Left cardiac atrium (tissue), 4 donors: ENCODE measurements at regions not wholly inside any gene's neighbourhood (a gene's known extent, or its start where the extent isn't known, plus 50 kb on each side); places are given as distances from the start of the nearest gene placed in this dataset.

ENCODE experiments used
- ATAC-seq, 2 donors: fragments of 200-7000 bp; cut with Tn5 transposase; one replicate each; pipeline ENCODE4 v1.9.1; 2020; ENCODE audit warnings: mild to moderate bottlenecking in 2 of 2, moderate library complexity in 2 of 2
- DNase-seq: peaks from one replicate; pipeline ENCODE4 v3.0.0-alpha.2; 2020
- intact Hi-C, 2 donors: fragments of 100-400 bp; cut with DNase I; formaldehyde crosslinking; loops; one replicate each; pipeline versions ENCODE4 v1.14.1 to v1.15.1; 2022 to 2023
- donor health status: DM: no; HTN: yes; CAD: no.
- donor health status: DM: no; HTN: yes; CAD: no; lungs with severe emphysema.
- donor health status: DM: yes; HTN: yes; CAD: no.
- donor health status: Dilated cardiomyopathy.

- intact Hi-C loops, result no loop called here
- ATAC-seq (no peak), DNase-seq (no peak)
These were observed 340.6 kb downstream of the HRH4 start for GRCh38 chr18:24801001-24801400.

DNA sequence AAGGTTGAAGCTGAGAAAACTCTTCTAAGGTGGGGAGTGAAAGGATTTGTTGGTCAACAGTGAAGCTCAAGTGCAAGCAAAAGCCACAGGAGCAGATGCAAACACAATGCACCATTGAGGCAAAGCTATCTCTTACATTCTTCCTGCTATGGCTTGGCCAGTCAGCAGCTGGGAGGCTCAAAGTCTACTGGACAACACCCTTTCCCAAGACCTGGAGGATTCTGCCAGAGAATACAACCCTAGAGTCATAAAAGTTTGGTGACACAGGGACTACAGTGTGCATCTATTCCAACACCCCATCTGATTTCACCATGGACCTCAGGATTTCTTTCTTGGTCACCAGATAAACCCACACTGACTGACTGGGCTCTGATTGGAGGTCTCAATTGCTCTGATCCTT is 342.0 kb downstream of the HRH4 start:
- DNase-seq (no peak), ATAC-seq (no peak)
- intact Hi-C loops, result no loop called here

GRCh38 chr18:24805156-24805555 is 344.7 kb downstream of the HRH4 start:
- intact Hi-C loops, result no loop called here
- DNase-seq (no peak), ATAC-seq (no peak)

DNA sequence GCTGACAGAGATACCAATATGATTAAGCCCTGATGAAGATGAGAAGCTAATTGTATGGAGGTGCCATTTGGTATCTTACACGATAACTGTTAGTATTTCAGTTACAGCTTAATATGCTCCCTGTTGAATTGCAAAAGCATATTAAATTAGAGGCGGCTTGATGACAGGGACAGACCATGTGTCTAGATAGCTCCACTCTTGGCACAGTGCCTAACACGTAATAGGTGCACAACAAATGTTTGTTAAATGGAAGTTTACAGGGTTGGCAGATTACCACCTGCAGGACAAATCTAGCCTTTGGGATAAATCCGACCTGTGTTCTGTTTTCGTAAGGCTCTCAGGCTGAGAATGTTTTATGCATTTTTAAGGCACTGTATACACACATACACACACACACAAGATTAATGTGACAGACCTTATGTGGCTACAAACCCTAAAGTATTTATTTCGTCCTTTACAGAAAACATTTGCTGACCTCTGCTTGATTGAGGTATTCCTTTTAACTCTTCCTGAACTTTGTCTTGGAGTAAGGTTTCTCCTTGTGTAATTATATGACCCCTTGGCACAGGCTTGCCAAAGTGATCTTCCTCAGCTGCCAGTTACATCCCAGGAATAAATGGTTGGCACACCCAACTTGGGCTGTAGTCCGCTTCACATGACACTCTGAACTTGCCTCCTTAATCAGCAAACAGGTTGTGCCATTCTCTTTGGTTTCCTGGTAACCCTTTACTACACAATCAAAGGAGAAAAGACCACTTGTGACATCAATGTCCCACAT is 348.9 kb downstream of the HRH4 start:
- DNase-seq (no peak), ATAC-seq (no peak)
- intact Hi-C loops, result no loop called here

DNA sequence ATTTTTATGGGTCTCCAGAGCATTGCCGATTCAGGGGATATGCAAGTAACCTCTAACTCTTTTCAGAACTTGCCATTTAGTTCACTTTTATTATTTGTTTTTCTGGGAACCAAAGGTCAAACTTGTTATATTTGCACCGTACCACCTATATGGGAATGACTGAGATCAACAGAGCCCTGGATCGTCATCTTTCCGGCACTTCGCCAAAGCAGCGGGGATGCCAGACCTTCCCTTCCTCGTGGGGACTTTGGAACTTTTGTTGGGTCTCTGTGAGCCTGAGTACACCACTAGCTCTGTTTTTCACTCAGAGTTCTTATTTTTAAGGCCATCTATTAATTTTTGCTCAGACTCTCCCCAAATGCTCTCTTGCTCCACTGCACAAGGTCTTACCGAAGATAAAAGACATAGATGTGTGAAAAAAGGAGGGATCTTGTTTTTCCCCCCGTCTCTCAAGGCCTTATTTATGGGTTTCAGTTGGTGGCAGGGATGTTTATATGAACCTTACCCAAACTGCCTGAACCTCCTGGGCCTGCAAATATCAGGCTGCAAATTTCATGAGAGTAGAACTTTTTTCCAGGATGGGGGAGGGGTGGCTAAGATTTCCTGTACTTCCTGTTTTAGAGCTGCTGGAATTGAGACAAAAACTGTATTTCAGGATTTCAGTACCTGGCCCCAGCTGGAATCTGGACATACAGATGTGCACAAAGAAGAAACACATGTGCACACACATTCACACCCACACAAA is 350.3 kb downstream of the HRH4 start:
- DNase-seq (no peak), ATAC-seq (no peak)
- intact Hi-C loops, result no loop called here

GRCh38 chr18:24811950-24812681 is 351.7 kb downstream of the HRH4 start:
- no peak for DNase-seq

DNA sequence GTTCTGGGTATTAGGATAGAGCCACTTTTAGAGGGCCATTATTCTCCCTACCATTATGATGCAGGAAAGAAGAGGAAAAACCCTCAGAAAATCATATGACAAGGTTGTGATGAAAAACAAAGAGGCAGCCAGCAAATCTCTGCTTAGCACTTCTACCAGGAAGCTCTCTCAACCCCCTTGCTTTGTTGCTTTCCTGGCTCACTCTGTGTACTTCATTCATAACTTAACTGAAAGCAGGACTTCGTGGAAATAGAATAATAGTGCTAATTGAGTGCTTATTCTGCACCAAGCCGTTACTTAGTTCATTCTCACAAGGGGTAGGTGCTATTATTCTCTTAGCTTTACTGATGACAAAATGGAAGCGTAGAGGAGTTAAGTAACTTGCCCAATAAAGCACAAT is 354.1 kb downstream of the HRH4 start:
- intact Hi-C loops, result no loop called here
- ATAC-seq (no peak), DNase-seq (no peak)

More at GRCh38 chr18:24811950-24812681, 351.7 kb downstream of the HRH4 start:
- intact Hi-C loops, result no loop called here
- no peak for ATAC-seq

DNA sequence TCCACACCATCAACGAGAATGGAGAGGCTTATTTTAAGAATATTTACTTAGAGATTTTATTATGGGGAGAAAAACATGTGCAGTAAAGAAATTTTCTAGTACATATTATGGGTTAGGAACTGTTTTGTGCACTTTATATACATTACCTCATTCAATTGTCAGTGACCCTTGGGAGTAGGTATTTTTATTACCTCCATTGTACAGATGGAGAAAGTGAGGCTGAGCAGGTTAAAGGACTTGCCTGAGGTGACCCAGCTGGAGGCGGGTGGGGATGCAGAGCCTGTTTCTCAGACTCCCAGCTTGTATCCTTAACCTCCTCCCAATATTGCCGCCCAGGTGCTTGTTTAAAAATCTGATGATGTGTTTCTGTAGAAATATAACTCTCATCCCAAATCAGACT is 356.7 kb downstream of the HRH4 start:
- intact Hi-C loops, result no loop called here
- no peak for DNase-seq
- no peak for ATAC-seq

GRCh38 chr18:24817587-24818371 is 357.3 kb downstream of the HRH4 start:
- intact Hi-C loops, result no loop called here
- no peak for ATAC-seq
- DNase-seq, result no peak

DNA sequence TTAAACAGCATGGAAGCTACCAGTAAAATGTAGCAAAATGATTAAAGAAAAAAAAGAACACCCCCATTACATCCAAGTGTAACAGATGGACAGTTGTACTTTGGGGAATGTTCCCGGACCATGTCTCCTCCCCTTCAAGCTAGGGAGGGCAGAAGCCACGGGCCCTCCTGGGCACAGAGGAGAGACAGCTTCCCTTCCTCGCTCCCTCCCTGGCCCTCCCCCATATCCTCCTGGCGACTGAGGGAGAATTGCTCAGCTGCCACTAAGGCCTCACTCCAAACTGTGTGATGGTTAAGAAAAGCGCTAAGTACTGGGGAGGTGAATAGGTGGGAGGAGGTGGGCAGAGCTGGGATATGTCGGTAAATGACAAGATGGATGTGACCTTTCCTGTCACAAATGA is 358.0 kb downstream of the HRH4 start:
- ATAC-seq (no peak), DNase-seq (no peak)
- intact Hi-C loops, result no loop called here

DNA sequence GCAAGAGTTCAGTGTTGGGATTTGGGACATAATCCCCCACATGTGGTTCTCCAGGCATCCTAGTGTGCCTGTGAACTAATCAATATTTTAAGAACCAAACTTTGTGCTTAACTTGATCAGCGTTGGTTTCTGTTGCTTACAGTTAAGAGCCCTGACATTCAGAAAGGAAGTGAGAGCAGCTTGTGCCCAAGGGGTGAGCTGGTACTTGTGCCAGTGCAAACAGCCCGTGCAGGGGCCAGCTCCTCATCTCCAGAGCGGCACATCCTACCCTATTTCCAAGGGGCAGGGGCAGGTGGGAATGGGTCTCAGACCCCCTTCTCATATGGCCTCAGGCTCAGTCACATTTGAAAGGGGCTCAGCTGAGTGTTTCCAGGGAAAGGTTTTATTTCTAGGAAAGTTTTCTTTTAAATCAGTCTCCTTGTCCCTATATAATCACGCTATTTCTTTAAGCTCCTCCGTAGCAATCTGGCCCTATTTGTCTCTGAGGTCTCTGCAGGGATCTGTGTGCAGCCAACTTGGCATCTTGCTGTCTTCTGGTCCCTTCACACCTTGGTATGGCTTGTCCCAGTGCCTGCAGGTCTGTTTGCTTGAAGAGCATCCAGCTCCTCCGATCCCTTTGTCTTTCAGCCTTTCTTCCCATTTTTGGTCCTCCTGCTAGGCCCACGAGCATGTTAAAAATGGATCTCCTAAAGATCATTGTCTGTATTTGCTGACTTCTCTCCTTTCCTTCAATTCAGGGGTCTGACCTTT is 358.9 kb downstream of the HRH4 start:
- intact Hi-C loops, result no loop called here
- no peak for DNase-seq
- no peak for ATAC-seq

- intact Hi-C loops, result no loop called here
- no peak for ATAC-seq
- DNase-seq, result no peak
These were observed 365.0 kb downstream of the HRH4 start for GRCh38 chr18:24825397-24825796.

- intact Hi-C loops, result no loop called here
- ATAC-seq, result no peak
- no peak for DNase-seq
These were observed 366.2 kb downstream of the HRH4 start for GRCh38 chr18:24826605-24827004.

- DNase-seq (no peak), ATAC-seq (no peak)
- intact Hi-C loops, result no loop called here
These were observed 367.1 kb downstream of the HRH4 start for GRCh38 chr18:24827501-24827900.

- ATAC-seq, result no peak
- intact Hi-C loops, result no loop called here
- DNase-seq, result no peak
These were observed 370.6 kb downstream of the HRH4 start for GRCh38 chr18:24831081-24831480.

GRCh38 chr18:24831871-24832665 is 371.6 kb downstream of the HRH4 start:
- intact Hi-C loops, result no loop called here
- DNase-seq, result no peak
- peak in 1 of 2 donors; percentile 27 for ATAC-seq

DNA sequence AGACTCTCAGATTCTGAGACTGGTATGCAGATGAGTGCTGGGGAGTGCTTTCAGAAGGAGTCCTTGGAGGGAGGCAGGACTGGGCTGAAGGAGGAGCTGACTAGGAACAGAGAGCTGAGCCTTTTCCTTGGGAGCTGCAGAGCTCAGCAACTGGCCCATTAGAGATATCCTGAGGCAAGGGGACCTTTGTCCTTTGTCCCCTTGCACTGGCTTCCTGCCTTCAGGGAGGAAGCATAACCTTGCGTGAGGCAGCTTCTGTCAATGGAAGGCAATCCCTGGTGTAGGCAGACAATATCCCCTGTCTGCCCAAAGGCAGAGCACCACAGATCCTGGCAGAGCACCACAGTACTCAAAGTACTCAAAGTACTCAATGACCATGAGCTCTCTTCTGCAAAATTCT is 375.3 kb downstream of the HRH4 start:
- intact Hi-C loops, result no loop called here
- ATAC-seq, result no peak
- DNase-seq, result no peak

DNA sequence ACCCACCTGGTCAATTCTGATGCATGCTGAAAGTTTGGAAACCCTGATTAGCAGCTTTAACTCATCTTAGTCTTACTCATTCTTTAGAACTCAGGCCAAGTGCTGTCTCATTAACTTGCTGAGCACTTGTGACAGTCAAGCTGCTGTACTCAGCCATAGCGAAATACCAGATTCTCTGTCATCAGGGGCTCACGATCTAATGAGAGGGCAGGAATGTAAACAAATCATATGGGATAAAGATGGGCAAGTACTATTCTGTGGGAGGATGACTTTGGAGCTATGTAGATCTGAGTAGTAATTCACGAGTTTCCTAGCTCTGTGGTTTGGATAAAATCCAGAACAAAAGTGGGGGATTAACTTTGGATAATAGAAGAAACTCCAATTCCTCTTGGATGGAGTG is 376.6 kb downstream of the HRH4 start:
- DNase-seq (no peak), ATAC-seq (no peak)
- intact Hi-C loops, result no loop called here
